K562 (cell line): ENCODE measurements at regions not wholly inside any gene's neighbourhood (a gene's known extent, or its start where the extent isn't known, plus 50 kb on each side); places are given as distances from the start of the nearest gene placed in this dataset.
"Not testable (repeated sequence)": the region's sequence is repeated elsewhere in the genome, so short reads cannot be mapped to it uniquely, and the experiment has no call there.

Experiments
- ATAC-seq: fragments of 200-7000 bp; cut with Tn5 transposase; 3 replicates; pipeline ENCODE4 v1.9.1; 2020; ENCODE audit warnings: moderate library complexity
- BruUV-seq: library from RNA; stranded (reverse); fragments of 400-500 nt; replicated peaks from 2 replicates; lab custom pipeline; 2021; lab: Mats Ljungman, UMichigan
- CTCF ChIA-PET: fragments of 300-600 bp; formaldehyde crosslinking; extraction: SDS; loops from one replicate; lab custom pipeline; 2021; ENCODE audit warnings: low intra/inter-chr PET ratio; lab: Yijun Ruan, JAX
- POLR2A ChIA-PET: fragments of 300-600, 350-650 bp; sonication (Branson Sonifier 250); formaldehyde crosslinking; extraction: SDS; loops from one replicate; lab custom pipeline; 2021; ENCODE audit warnings: antibody characterized with exemption, inconsistent platforms; lab: Yijun Ruan, JAX
- DNase-seq, 4 experiments: peaks; one replicate each; pipeline versions ENCODE4 v3.0.0 to v3.0.0-alpha.2; 2011 to 2018; ENCODE audit warnings: low spot score in 3 of 4, mixed read lengths in 3 of 4; ENCODE audit errors: extremely low read depth in 1 of 4
- FAIRE-seq: peaks from 2 replicates; lab custom pipeline; 2011; peaks lifted over from hg19 to GRCh38; lab: Jason Lieb, UNC
- H2AFZ ChIP-seq: 2 replicates; pipeline ENCODE4 v1.6.0; 2011; ENCODE audit warnings: low read depth, low read length, control low read depth, inconsistent platforms
- H3K27ac ChIP-seq: fragments of 200-600 bp; 3 replicates; pipeline ENCODE4 v1.8.0; 2011; ENCODE audit warnings: low read depth, mild to moderate bottlenecking, control low read depth, inconsistent platforms, low read length, moderate library complexity, mixed read lengths; ENCODE audit errors: extremely low read depth
- H3K27me3 ChIP-seq, 2 experiments: fragments of 300-600 bp in 1 of 2; 2 replicates in 1 of 2; 3 replicates in 1 of 2; pipeline versions ENCODE4 v1.6.0 to v1.8.0; 2011; ENCODE audit warnings: inconsistent platforms in 2 of 2, low read length in 2 of 2, mild to moderate bottlenecking in 1 of 2, mixed read lengths in 1 of 2, moderate library complexity in 1 of 2; ENCODE audit not compliant: control insufficient read depth in 2 of 2, insufficient read depth in 2 of 2
- H3K36me3 ChIP-seq: fragments of 300-600 bp; 3 replicates; pipeline ENCODE4 v1.8.0; 2011; ENCODE audit warnings: mild to moderate bottlenecking, low read length, inconsistent platforms; ENCODE audit not compliant: control insufficient read depth, insufficient read depth
- H3K4me1 ChIP-seq, 2 experiments: fragments of 200-600 bp in 1 of 2; replicated peaks in 1 of 2; 2 replicates in 1 of 2; 3 replicates in 1 of 2; pipeline versions ENCODE4 v1.5.1 to v1.8.0; 2011; ENCODE audit warnings: inconsistent platforms in 2 of 2, low read length in 2 of 2, mild to moderate bottlenecking in 1 of 2, mixed read lengths in 1 of 2, moderate library complexity in 1 of 2; ENCODE audit not compliant: control insufficient read depth in 2 of 2, insufficient read depth in 2 of 2
- H3K4me2 ChIP-seq: 2 replicates; pipeline ENCODE4 v1.6.1; 2011; ENCODE audit warnings: low read length, control low read depth, inconsistent platforms, mixed read lengths; ENCODE audit not compliant: insufficient read depth
- H3K4me3 ChIP-seq: fragments of 200-600 bp; sonication (generic), shearing (Covaris generic); 2 replicates; pipeline ENCODE4 v1.5.1; 2016; ENCODE audit warnings: control low read depth, inconsistent platforms
- H3K79me2 ChIP-seq: fragments of 200-600 bp; 3 replicates; pipeline ENCODE4 v1.8.0; 2011; ENCODE audit warnings: low read length, inconsistent platforms; ENCODE audit not compliant: control insufficient read depth, insufficient read depth
- H3K9ac ChIP-seq, 2 experiments: 2 replicates each; pipeline versions ENCODE4 v1.6.0 to v1.6.1; 2011; ENCODE audit warnings: low read depth in 2 of 2, low read length in 2 of 2, control low read depth in 1 of 2, inconsistent platforms in 1 of 2, mild to moderate bottlenecking in 1 of 2, mixed read lengths in 1 of 2; ENCODE audit not compliant: insufficient read depth in 1 of 2
- H3K9me1 ChIP-seq: one replicate; pipeline ENCODE4 v1.6.0; 2011; ENCODE audit warnings: inconsistent platforms, mild to moderate bottlenecking, low read length, moderate library complexity; ENCODE audit not compliant: control insufficient read depth, insufficient read depth
- H3K9me3 ChIP-seq: replicated peaks from 2 replicates; pipeline ENCODE4 v1.5.1; 2011; ENCODE audit warnings: low read depth, low read length, inconsistent platforms; ENCODE audit not compliant: control insufficient read depth, insufficient read depth
- H4K20me1 ChIP-seq: replicated peaks from 2 replicates; pipeline ENCODE4 v1.6.1; 2011; ENCODE audit warnings: low read length, inconsistent platforms, mixed read lengths; ENCODE audit not compliant: control insufficient read depth, insufficient read depth
- YY1 ChIP-seq, 3 experiments: IDR thresholded peaks; 2 replicates each; pipeline ENCODE4 v1.6.1; 2011; ENCODE audit warnings: low read length in 2 of 3, mild to moderate bottlenecking in 2 of 3, moderate library complexity in 2 of 3, borderline replicate concordance in 1 of 3, control low read depth in 1 of 3, low read depth in 1 of 3; ENCODE audit not compliant: insufficient read depth in 3 of 3, insufficient replicate concordance in 2 of 3, control insufficient read depth in 1 of 3, insufficient read length in 1 of 3; ENCODE audit errors: extremely low read depth in 1 of 3
- WGBS: fragments of 100-300 bp; shearing (Covaris generic); methylation state at CpG from one replicate; pipeline ENCODE4 v1.1.6; 2016; ENCODE audit warnings: low coverage, mixed read lengths; ENCODE audit not compliant: insufficient coverage; ENCODE audit errors: missing lambda C conversion rate; 5-methylcytosine and 5-hydroxymethylcytosine counted together
- in situ Hi-C: fragments of 300-500 bp; cut with MboI; formaldehyde crosslinking; loops from 4 replicates; pipeline ENCODE4 v1.15.0; 2018; ENCODE audit warnings: inconsistent platforms, mixed read lengths
- intact Hi-C: fragments of 100-400 bp; cut with micrococcal nuclease; formaldehyde crosslinking; loops from 2 replicates; pipeline ENCODE4 v1.14.2; 2022

GRCh38 chr11:3583476-3583875 lies 58.3 kb downstream of the ART5 start:
- H3K9me3 ChIP-seq, H2AFZ ChIP-seq, H3K9me1 ChIP-seq, H3K9ac ChIP-seq, POLR2A ChIA-PET, H4K20me1 ChIP-seq, CTCF ChIA-PET, H3K27ac ChIP-seq, H3K27me3 ChIP-seq, FAIRE-seq, H3K79me2 ChIP-seq, H3K4me3 ChIP-seq, BruUV-seq, intact Hi-C loops, ATAC-seq, H3K4me2 ChIP-seq, in situ Hi-C loops, DNase-seq, H3K36me3 ChIP-seq: not testable (repeated sequence)
- WGBS = no CpG with 5 or more reads among the region's 2 CpGs
- peaks cover 6 to 17% of the 10 kb centered on the region in 2 experiments; a peak in 4 of 5 replicates for H3K4me1 ChIP-seq

DNA sequence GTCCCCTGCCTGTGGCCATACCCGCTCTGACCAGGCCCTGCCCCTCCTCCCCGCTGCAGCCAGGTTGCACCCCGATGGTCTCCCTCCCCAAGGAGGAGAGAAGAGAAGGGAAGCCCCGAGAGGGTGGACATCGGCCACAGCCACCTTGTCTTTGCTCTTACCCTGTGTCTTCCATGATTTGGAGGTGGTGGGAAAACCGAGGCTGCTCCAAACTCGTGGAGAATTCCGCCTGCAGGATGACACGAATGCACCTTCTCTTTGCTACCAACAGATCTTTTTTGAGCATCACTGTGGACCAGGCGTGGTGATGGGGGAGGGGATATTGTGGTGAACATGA lies 60.4 kb downstream of the ART5 start:
- H3K36me3 ChIP-seq, H2AFZ ChIP-seq, FAIRE-seq, in situ Hi-C loops, H3K9me1 ChIP-seq, H4K20me1 ChIP-seq, intact Hi-C loops, BruUV-seq, H3K4me2 ChIP-seq, H3K27ac ChIP-seq, H3K9ac ChIP-seq, H3K79me2 ChIP-seq, H3K9me3 ChIP-seq, POLR2A ChIA-PET, H3K4me3 ChIP-seq, ATAC-seq, H3K27me3 ChIP-seq, CTCF ChIA-PET: not testable (repeated sequence)
- peak in 1 of 3 experiments; percentile 2 for TF ChIP-seq YY1 (IDR thresholded peaks at IDR 0.05; ENCODE audit: borderline replicate concordance in 1 of 3, control insufficient read depth in 1 of 3, extremely low read depth in 1 of 3, insufficient read depth in 3 of 3, insufficient read length in 1 of 3, insufficient replicate concordance in 2 of 3, low read depth in 1 of 3, low read length in 2 of 3)
- 10% methylated on average over 6 of the region's 10 CpGs for WGBS
- peaks cover 6 to 17% of the 10 kb centered on the region in 2 experiments; a peak in 4 of 5 replicates for H3K4me1 ChIP-seq
- peak in 3 of 4 experiments; percentile 40 to 66 (median 61) for DNase-seq
